Spleen (tissue), 7 donors: ENCODE measurements at regions not wholly inside any gene's neighbourhood (a gene's known extent, or its start where the extent isn't known, plus 50 kb on each side); places are given as distances from the start of the nearest gene placed in this dataset.

ENCODE experiments used
- CTCF ChIP-seq, 11 experiments: fragments of 200-600 bp in 7 of 11; fragments of 450-650 bp in 4 of 11; sonication (generic) in 4 of 11; IDR thresholded peaks in 8 of 11; conservative IDR thresholded peaks in 3 of 11; 1 replicate in 7 of 11; 2 replicates in 4 of 11; pipeline versions ENCODE4 v1.4.0 to v1.8.0; 2016 to 2021; ENCODE audit warnings: antibody characterized with exemption in 11 of 11, inconsistent platforms in 4 of 11, mild to moderate bottlenecking in 1 of 11
- POLR2A ChIP-seq, 3 donors: fragments of 450-650 bp; IDR thresholded peaks; one replicate each; pipeline ENCODE4 v1.5.1; 2017; ENCODE audit warnings: antibody characterized with exemption in 3 of 3, mild to moderate bottlenecking in 1 of 3
- POLR2AphosphoS5 ChIP-seq, 3 donors: sonication (generic); formaldehyde crosslinking; IDR thresholded peaks; one replicate each; pipeline ENCODE4 v1.5.1; 2017; ENCODE audit warnings: antibody characterized with exemption in 3 of 3
- donor health status: DM: no; HTN: no; CAD: no; lungs with moderate emphysema.
- donor health status: DM: no; HTN: no; CAD: no.
- donor health status: DM: no; HTN: no; CAD: no.

DNA sequence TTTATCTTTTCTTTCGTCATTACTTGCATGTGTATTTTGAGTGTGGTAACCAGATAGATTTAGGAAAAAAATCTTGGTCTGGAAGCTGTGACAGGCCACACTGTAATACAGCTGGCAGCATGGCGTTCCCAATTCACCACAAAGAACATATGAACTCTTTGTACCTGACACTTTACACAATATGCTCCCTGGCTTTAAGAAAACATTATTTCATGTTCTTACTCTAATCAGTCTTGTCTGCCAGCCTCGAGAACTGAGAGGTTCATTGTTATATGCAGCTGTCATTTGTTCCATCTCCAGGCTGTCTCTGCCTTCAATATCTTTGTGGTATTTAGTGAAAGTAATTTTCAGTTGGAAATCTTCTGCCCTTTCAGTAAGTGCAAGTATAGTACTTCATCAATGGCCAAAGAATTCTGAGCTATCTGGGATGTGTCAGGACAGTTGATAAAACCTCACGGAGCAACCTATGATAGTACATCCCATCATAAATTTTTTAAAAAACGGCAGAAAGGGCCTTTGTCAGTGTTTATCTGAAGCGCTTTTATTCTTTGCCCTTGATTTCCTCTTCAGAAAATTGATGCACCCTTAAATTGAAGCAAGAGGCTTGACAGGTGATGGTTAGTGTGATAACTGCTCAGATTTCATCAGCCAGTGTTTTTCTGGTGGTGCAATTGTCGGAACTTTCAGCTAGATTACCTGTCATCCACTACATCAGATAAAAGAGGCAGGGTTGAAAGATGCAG, 146.3 kb upstream of the SP8 start:
- TF ChIP-seq POLR2A (IDR thresholded peaks at IDR 0.05) (no peak), POLR2AphosphoS5 (IDR thresholded peaks at IDR 0.05) (no peak), CTCF (IDR thresholded peaks at IDR 0.05 in 8 of 11, conservative IDR thresholded peaks at IDR 0.05 in 3 of 11) (no peak)
